ENCODE measurements at regions not wholly inside any gene's neighbourhood (a gene's known extent, or its start where the extent isn't known, plus 50 kb on each side); places are given as distances from the start of the nearest gene placed in this dataset.
"Not testable (repeated sequence)": the region's sequence is repeated elsewhere in the genome, so short reads cannot be mapped to it uniquely, and the experiment has no call there.

DNA sequence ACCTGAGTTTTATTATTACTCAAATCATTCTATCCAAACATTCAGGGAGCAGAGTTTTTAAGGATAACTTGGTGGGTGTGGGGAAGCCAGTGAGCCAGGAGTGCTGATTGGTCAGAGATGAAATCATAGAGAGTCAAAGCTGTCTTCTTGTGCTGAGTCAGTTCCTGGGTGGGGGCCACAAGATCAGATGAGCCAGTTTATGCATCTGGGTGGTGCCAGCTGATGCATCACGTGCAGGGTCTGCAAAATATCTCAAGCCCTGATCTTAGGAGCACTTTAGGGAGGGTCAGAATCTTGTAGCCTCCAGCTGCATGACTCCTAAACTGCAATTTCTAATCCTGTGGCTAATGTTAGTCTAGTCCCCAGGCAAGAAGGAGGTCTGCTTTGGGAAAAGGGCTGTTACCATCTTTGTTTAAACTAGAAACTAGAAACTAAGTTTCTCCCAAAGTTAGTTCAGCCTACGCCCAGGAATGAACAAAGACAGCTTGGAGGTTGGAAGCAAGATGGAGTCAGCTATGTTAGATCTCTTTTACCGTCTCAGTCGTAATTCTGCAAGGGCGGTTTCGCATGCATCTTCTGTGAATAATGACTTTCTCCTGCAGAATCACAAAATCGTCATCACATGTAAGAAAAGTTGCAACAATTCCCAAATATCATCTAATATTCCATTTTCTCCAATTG lies 97.5 kb downstream of the ZNF664 start:
- DNase-seq = not testable (repeated sequence)

DNA sequence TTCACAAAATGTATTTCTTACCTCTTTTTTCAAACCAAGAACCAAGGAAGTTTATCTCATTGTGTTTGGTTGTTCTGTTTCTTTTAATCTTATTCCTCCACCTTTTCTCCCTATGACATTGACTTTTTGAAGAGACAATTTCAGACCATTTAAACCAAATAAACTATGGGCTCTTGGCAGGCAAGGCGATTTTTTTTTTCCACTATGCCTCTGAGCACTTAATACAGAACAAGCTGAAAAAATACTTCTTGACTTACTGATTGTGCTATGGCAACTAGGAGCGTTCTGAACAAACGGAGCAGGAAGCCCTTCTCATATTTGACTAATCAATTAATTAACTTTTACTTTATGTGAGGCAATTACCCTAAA lies 98.0 kb downstream of the ZNF664 start:
- no peak for DNase-seq

DNA sequence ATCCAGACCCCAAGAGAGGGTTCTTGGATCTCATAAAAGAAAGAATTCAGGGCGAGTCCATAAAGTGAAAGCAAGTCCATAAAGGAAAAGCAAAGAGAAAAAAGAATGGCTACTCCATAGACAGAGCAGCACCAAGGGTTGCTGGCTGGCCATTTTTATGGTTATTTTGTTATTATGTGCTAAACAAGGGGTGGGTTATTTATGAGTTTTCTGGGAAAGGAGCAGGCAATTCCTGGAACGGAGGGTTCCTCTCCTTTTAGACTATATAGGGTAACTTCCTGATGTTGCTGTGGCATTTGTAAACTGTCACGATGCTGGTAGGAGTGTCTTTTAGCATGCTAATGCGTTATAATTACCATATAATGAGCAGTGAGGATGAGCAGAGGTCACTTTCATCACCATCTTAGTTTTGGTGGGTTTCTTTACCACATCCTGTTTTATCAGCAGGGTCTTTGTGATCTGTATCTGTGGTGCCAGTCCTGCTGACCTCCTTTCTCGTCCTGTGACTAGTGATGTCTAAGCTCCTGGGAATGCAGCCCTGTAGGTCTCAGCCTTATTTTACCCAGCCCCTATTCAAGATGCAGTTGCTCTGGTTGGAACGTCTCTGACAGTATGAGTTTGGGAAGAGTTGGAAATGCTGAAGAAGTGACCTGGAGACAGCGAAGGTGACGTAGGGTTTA lies 100.5 kb downstream of the ZNF664 start:
- DNase-seq = no peak

DNA sequence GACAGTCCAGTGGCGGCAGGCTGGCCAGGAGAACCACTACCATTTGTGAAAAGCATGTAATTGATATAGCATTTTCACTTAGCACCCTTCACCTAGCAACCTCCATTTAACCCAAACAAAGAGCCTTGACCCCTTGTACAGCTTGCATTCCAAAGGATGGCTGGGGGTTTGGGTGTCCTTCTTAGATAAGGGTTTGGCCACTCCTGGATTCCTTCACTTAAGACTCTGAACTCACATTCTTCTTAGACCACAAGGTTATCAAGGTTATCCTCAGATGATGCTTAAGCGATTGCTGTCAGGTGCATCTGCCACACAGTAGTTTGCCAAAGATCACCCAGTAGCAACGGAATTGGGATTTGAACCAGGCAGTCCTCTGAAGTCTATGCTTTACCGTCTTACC lies 102.8 kb downstream of the ZNF664 start:
- DNase-seq = no peak

DNA sequence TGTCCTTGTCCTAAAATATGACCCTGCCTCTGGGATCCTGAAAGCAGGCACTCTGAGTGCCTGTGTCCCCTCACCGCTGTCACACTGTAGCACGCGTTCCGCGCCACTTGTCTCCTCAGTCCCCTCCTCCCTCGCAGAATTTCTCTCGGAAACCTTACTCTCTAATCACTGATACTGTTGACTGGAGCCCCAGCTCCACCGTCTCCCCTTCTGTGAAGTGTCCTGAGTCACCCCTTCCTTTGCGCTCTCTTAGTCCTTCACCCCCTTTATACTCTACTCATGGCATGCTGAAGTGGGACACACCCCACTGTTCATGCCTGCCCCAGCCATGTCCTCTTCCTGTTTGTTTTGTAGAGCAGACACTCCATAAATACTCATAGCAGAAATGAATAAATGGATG lies 104.7 kb downstream of the ZNF664 start:
- DNase-seq = no peak

DNA sequence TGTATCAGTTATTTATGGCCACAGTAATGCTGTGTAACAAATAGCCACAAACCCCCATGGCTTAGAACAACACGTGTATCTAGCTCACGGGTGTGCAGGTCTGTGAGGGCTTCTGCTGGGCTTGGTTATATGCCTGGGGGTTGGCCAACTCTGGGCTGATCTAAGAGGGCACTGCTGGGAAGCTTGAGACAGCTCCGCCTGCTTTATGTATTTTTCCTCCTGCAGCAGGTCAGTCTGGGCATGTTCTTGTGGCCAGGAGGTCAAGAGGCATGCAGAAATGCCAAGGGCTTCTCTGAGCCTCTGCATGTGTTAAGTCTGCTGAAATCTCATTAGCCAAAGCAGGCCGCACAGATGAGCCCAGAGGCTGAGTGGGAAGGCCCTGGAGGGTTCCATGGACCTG lies 105.8 kb downstream of the ZNF664 start:
- no peak for DNase-seq

DNA sequence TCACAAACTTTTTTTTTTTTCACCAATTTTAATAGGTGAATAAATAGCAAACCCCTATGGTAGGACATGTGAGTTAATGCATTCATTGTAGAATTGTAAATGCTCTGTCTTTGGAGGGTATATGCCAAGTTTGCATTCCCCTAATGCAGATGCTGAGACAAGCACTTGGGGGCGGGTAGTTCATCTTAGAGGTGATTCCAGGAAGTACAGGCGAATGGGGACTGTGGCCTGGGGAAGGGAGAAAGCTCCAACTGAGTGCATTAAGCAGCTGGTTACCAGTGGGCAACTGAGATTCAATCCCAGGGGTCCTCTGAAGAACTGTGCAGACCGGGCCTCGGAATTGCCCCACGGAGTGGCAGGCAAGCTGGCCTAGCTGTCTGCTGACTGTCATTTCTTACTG lies 107.6 kb downstream of the ZNF664 start:
- DNase-seq = no peak

DNA sequence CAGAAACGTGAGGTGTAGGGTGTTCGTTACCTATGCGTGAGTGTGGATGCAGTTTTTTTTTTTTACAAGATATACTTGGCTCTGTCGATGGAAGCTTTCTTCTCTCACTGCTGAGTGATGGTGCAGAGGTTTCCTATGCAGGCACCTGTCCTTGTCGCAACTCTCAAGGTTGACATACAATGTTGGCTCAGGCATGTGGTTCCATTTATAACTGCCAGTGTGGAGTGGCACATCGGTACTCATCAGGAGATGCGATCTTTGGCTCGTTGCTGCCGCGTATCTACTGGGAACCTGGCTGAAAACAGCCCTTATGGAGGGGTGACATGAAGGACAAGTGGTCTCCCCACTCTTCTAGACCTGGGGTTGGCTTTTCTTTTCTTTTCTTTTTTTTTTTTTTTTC lies 109.0 kb downstream of the ZNF664 start:
- DNase-seq = no peak

DNA sequence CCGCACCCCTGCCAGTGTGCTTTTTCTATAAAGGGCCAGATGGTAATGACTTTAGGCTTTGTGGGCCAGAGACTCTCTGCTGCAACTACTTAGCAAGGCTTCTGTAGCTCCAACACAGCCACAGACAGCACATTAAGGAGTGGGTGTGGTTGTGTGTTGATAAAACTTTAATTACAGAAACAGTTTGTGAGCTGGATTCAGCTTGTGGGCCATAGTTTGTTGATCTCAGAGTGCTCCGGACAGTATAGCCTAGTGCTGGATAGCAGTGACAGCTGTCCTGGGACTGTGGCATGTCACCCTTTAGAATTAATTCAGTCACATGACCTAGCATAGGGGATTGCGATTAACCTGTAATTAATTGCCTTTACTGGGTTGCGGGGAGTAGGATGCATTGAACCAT lies 109.7 kb downstream of the ZNF664 start:
- no peak for DNase-seq

DNA sequence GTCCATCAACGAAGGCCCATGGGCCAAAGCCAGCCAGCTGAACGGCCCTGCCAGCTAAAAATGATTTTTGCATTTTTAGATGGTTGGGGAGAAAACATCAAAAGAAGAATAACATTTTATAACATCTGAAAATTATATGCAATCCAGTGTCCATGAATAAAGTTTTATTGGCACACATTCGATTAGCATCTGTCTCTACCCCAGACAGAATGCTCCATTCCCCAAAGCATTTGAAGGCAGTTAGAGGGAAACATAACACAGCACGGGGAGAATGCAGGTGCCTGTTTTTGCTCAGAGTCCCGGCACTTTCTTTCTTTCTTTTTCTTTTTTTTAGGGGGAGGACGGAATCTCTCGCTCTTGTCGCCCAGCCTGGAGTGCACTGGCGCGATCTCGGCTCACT lies 110.7 kb downstream of the ZNF664 start:
- no peak for DNase-seq

DNA sequence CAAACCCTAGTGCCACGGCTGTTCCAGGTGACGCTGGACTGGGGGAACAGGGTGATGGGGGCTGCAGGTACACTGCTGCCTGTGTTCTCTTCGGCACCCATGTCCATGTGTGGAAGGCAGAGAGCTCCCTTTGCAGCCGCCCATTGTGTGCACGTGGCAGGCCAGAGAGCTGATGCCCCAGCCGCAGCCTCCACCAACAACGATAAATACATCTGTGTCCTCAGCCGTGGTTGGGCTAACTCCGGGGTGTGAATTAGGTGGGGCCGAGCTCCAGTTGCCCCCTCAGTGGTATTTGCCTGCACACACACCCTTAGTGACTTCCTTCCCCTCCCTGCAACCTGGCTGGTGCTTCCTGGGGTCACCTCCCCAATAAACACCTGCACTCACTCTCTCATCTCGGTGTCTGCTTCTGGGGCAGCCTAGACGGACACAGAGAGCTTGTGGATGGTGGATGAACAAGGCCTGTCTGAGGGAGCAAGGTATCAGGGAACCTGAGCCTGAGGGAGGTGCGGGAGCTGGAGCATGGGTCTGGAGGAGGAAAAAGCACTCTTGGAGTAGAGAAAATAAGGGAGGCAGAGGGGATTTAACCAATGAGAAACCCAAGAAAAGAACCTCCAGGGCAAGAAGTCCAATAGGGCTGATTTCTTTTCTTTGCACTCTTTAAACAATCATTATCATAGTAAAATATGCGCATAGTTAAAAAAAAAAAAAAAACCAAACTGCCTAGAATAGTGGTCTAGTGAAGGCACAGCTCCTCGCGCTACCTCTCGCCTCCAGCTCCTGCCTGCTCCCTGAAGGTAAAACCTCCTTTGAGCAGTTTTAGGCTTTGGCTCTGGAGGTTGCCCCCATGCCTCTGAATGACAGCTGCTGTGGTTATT lies 112.6 kb downstream of the ZNF664 start:
- no peak for DNase-seq

DNA sequence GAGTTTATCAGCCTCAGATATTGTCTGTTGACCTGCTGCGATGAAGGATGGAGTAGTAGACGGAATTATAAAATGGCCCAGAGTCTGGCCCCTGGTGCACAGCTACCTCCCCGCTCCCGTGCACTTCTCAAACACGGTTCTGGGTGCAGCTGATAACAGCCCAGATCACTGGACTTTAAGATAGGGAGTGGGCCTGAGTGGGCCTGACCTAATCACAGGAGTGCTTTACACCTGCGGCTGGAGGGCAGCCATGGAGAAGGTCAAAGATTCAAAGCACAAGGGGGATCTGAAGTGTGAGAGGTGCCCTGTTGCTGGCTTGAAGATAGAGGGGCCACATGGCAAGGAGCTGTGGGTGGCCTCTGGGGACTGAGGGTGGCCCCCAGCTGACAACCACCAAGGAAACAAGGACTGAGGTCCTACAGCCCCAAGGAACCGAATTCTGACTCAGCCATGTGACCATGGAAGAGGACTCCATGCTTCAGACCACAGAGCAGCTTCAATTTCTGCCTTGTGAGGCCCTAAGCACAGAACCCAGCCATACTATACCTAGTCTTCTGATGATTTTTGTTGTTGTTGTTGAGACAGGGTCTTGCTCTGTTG lies 113.4 kb downstream of the ZNF664 start:
- DNase-seq = no peak

DNA sequence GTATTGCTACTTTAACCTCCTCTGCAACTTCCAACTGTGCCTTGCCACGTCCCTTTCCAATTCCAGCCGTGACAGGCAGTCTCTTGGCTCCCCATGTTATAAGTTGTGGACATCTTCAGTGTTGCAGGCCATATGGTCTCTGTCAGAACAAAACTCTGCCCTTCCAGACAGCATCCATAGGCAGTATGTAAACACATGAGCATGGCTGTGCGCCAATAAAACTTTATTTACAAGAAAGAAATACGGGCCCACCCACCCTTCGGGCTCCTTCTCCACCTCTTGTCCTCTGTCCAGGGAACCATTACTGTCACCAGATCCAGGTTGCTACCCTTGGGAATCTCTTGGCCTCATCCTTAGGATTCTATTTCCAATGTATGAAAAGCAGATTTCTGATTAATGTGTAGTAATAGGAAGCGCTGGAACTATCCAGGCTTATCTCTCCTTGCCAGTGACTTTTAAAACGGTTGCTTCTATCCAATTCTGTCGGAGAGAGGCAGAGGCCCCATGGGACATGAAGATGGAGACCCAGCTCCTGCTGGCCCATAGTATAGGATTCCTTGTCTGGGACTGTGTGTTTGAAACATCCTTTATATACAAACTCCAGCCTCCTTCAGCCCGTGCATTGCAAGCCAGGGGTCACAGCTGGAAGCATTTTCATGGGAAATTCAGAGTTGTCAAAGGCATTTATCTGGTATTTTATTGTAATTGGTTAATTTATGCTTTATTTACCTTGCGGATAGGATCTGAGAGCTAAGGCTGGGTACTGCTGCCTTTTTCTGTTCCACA lies 114.4 kb downstream of the ZNF664 start:
- no peak for DNase-seq

DNA sequence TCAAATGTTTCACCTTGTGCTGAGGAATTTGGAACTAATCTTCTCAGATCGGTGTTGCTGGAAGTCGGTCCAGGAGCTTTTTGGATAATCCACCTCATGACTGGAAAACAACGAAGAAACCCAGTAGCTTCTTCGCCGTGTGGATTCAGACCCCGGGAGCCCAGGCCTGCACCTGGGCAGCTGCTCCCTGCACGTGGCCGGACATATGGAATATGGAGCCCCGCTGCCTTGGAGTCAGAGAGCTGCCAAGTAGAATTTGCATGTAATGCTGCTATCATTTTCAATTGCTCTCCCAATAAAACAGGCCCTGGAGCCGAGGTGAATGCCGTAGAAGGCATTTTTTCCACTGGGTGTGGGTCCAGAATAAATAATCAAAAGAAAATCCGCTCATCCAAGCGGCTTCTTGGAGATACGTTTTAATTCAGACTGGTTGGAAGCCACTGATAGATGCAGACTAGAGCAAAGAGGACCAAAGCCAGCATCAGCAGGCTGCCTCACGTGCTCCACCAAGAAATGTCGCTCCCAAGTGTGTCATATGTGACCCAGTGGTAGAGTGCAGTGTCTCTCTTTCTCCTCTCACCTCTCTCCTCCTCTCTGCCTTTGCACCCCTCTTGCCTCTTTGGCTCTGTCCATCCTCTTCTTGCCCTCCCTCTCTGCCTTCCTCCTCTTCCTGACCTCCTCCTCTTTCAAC lies 115.3 kb downstream of the ZNF664 start:
- DNase-seq = no peak

DNA sequence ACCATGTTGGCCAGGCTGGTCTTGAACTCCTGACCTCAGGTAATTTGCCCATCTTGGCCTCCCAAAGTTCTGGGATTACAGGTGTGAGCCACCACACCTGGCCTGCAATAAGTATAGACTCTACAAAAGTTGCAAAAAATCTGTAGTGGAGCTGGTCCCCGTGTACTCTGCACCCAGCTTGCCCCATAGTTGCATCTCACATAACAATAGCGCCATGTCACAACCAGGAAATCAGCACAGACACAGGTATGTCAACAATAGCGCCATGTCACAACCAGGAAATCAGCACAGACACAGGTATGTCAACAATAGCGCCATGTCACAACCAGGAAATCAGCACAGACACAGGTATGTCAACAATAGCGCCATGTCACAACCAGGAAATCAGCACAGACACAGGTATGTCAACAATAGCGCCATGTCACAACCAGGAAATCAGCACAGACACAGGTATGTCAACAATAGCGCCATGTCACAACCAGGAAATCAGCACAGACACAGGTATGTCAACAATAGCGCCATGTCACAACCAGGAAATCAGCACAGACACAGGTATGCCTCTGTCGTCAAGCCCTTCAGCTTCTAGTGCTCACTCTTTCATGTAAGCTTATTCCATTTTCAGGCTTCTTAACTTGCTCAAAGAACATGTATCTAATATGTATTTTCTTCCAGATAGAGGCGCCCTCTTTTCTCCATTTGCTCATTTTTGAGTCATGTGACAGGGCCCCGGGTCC lies 116.3 kb downstream of the ZNF664 start:
- DNase-seq = not testable (repeated sequence)

DNA sequence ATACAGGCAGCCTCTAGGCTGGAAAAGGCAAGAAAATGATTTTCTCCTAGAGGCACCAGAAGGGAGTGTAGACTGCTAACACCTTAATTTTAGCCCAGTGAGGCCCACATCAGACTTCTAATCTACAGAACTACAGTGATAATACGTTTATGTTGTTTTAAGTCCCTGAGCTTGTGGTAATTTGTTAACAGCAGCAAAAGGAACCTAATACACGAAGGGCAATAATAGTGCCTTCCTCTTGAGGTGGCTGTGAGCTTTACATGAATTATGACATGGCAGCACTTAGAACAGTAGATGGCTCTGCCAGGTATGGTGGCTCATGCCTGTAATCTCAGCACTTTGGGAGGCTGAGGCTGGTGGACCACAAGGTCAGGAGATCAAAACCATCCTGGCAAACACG lies 118.8 kb downstream of the ZNF664 start:
- no peak for DNase-seq

DNA sequence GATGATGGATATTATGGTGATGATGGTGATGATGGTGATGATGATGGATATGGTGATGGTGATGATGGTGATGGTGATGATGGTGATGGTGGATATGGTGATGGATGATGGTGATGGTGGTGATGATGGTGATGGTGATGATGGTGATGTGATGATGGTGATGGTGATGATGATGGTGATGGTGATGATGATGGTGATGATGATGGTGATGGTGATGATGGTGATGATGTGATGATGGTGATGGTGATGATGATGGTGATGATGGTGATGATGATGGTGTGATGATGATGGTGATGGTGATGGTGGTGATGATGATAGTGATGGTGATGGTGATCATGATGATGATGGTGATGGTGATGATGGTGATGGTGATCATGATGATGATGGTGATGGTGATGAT lies 119.5 kb downstream of the ZNF664 start:
- DNase-seq = not testable (repeated sequence)

DNA sequence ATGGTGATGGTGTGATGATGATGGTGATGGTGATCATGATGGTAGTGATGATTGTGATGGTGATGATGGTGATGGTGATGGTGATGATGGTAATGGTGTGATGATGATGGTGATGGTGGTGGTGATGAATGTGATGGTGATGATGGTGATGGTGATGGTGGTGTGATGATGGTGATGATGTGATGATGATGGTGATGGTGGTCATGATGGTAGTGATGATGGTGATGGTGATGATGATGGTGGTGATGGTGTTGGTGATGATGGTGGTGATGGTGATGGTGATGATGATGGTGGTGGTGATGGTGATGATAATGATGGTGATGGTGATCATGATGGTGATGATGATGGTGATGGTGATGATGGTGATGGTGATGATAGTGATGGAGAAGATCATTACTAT lies 120.3 kb downstream of the ZNF664 start:
- DNase-seq = no peak

DNA sequence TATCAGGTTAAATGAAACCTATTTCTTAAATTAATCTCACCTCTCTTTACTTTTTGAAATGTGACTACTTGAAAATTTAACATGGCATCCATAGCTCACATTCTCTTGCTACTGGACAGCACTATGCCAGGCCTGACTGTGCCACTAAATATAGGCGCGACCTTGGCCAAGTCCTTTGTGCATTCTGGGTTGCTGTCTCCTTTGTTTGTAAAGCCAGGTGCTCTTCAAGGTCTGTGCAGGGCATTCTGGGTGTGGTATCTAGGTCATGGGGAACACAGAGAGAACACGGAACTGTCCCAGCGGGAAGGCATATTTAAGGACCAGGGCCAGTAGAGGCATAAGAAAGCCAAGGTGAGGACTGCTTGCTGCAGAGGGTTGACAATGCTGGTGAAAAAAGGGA lies 121.2 kb downstream of the ZNF664 start:
- no peak for DNase-seq

DNA sequence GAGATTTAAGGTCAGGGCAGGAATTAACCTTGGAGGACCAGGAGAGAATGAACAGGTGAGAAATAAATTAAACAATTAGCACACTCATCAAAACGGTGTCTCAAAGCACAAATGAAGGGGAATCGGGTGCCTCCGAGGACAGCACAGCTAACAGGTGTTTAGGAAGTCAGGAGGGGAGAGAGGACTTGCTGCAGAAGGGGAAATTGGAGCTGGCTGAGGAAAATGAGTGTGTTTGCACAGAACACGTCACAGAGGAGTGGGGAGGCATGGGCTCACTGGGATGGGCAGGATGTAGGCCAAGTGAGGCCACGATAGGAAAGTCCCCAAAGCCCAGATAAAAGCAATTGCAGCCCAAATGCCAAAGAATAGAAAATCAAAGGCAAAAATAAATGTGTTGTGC lies 121.7 kb downstream of the ZNF664 start:
- DNase-seq = no peak

DNA sequence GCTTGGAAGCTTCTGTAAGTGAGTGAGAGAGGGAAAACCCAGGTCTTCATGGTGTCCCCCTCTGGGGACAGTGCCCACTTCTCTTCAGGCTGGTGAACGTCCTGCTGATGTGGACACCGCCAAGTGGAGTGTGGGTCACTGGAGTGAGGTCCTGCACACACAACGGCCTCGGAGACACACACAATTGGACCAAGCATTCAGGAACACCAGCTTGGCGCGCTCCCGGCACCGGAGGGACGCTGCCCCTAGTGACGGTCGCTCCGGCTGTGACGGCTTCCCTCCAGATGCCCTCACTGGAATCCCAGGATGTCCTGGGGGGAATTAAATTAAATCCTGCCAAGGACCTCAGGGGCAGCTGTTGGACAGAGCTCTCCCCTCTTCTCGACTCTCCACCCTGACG lies 123.1 kb downstream of the ZNF664 start:
- no peak for DNase-seq
